HUES48 (cell line): ENCODE measurements at regions not wholly inside any gene's neighbourhood (a gene's known extent, or its start where the extent isn't known, plus 50 kb on each side); places are given as distances from the start of the nearest gene placed in this dataset.

Experiments
- H3K27ac ChIP-seq: one replicate; pipeline ENCODE4 v1.7.0; 2013; ENCODE audit warnings: low read depth, low read length, inconsistent platforms
- H3K27me3 ChIP-seq: 2 replicates; pipeline ENCODE4 v1.6.1; 2013; ENCODE audit warnings: mild to moderate bottlenecking, low read length; ENCODE audit not compliant: control insufficient read depth, insufficient read depth
- H3K36me3 ChIP-seq: 2 replicates; pipeline ENCODE4 v1.6.1; 2013; ENCODE audit warnings: low read length; ENCODE audit not compliant: control insufficient read depth, insufficient read depth
- H3K4me1 ChIP-seq: 2 replicates; pipeline ENCODE4 v1.6.1; 2013; ENCODE audit warnings: mild to moderate bottlenecking, low read length; ENCODE audit not compliant: control insufficient read depth, insufficient read depth
- H3K4me3 ChIP-seq: 2 replicates; pipeline ENCODE4 v1.5.1; 2013; ENCODE audit warnings: mild to moderate bottlenecking, low read depth, low read length
- H3K9ac ChIP-seq: 2 replicates; pipeline ENCODE4 v1.6.1; 2013; ENCODE audit warnings: mild to moderate bottlenecking, low read depth, low read length, moderate library complexity
- H3K9me3 ChIP-seq: 2 replicates; pipeline ENCODE4 v1.6.1; 2013; ENCODE audit warnings: low read length; ENCODE audit not compliant: control insufficient read depth, insufficient read depth

DNA sequence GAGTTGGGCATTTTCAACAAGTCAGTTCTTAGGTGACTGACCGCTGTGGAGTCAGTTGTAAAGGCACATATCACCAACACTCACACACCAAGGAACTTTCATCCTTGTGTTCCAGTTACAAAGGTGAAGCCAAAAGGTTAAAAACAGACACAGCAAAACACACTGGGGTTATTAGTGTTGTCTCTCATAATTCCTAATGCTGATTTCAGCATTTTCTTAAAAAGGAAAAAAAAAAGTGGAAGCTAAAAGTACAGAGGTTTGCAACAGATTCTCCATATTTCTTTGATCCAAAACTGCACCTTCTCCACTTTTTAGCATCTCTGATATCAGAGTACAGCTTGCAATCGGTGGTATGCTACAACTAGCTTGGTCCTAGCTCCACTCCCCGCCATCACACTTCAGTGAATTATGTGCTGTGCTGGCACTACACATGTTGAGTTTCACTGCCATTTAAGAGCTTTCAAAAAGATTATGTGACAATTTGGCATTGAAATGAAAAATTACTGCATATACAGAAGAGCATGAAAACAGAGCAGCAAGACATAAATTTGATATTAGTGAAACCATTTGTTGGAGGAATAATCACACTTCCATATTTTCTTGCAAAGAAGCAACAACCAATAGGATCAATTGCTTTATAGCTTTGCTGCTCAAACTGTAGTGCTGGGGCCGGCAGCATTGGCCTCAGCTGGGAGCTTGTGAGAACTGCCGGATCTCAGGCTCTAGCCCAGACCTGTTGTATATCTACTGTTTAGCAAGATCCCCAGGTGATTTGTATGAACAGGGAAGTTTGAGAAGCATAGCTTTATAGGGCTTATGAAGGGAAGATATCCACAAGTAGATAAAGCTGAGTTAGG is 62.3 kb upstream of the DAPL1 start:
- H3K4me3 ChIP-seq: no peak overlapping the region
- no peaks in the 10 kb centered on the region for H3K4me1 ChIP-seq
- no peak overlapping the region for H3K9ac ChIP-seq

DNA sequence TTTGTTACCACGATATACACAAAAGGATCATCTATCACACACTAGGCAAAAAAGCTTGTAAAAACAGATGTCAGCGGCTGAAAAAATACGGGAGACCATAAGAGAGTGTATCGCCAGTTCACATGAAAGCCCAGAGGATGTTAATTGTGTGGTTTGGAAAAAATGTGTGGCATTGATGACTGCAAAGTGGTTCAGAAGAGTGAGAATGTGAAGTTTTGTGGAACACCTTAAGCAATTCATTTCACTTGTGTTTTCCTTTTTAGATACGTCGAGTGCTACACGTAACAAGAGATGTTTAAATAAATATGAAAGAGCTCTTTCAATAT is 61.7 kb upstream of the DAPL1 start:
- Histone ChIP-seq H3K4me1 (no peaks in the 10 kb centered on the region), H3K36me3 (no peaks in the 10 kb centered on the region), H3K27ac (no peak overlapping the region), H3K9me3 (no peaks in the 10 kb centered on the region), H3K4me3 (no peak overlapping the region), H3K27me3 (no peaks in the 10 kb centered on the region), H3K9ac (no peak overlapping the region)

More for the DNA sequence above, 62.3 kb upstream of the DAPL1 start:
- H3K27ac ChIP-seq: no peak overlapping the region
- H3K9me3 ChIP-seq: no peaks in the 10 kb centered on the region
- H3K27me3 ChIP-seq: no peaks in the 10 kb centered on the region
- no peaks in the 10 kb centered on the region for H3K36me3 ChIP-seq

DNA sequence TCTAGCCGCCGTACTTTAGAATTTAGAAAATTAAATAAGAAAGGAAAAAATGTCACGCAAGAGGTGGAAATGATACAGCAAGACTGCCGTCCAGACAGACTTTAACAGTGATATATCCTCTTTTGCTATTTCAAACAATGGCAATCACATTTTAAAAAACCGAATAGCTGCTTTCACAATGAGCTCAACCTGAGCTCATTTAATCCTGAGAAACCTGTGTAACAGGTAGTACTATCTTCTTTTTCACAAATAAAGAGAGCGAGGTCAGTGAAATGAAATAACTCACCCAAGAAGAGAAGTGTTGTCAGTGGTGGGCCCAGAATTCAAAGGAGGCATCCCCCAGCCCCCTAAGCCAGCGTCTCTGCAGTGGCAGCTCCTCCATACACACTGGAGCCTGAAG is 60.7 kb upstream of the DAPL1 start:
- no peak overlapping the region for H3K4me3 ChIP-seq
- no peaks in the 10 kb centered on the region for H3K36me3 ChIP-seq
- no peak overlapping the region for H3K27ac ChIP-seq
- H3K9ac ChIP-seq: no peak overlapping the region
- H3K4me1 ChIP-seq: no peaks in the 10 kb centered on the region
- no peaks in the 10 kb centered on the region for H3K9me3 ChIP-seq
- no peaks in the 10 kb centered on the region for H3K27me3 ChIP-seq

DNA sequence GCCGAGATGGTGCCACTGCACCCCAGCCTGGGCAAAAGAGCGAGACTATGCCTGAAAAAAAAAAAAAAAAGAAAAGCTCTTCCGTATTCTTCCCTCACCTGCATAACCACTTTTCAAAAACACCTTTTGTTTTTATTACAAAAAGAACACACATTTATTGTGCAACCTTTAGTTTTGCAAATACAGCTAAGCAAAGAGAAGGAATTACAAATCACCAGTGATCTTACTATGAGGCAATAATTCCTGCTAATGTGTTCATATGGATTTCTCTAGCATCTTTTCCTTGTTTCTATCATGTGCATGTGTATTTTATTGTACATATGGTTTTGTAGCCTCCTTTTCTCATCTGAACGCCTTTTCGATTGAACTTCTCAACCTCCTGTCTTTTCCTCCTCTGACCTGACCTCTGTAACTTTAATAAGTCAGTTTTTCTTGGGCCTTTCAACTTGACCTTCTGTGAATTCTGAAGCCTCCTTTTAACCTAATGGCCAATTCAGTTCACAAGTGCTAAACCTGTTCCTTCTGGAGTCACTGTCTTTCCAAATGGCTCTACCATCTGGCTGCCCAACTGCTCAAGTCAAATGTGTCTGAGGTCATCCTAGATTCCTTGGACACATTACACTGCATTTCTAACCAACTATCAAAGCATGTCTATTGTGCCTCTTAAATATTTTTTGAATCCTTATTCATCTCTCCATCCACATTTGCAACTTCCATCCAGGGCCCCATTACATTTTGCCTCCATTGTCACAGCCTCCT is 59.1 kb upstream of the DAPL1 start:
- Histone ChIP-seq H3K27me3 (no peaks in the 10 kb centered on the region), H3K27ac (no peak overlapping the region), H3K4me1 (no peaks in the 10 kb centered on the region), H3K36me3 (no peaks in the 10 kb centered on the region), H3K9me3 (no peaks in the 10 kb centered on the region), H3K9ac (no peak overlapping the region), H3K4me3 (no peak overlapping the region)

DNA sequence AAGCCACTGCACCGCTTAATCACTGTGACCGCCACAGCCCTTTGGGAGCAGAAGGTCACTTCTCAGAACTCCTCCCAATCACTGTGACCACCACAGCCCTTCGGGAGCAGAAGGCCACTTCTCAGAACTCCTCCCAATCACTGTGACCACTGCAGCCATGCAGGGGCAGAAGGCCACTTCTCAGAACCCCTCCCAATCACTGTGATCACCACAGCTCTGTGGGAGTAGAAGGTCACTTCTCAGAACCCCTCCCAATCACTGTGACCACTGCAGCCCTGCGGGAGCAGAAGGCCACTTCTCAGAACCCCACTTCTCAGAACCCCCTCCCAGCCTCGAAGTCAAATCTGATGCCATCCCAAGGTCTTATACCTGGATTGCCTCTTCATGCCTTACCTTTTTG is 56.8 kb upstream of the DAPL1 start:
- Histone ChIP-seq H3K27ac (no peak overlapping the region), H3K27me3 (no peaks in the 10 kb centered on the region), H3K9ac (no peak overlapping the region), H3K4me1 (no peaks in the 10 kb centered on the region), H3K9me3 (no peaks in the 10 kb centered on the region), H3K36me3 (no peaks in the 10 kb centered on the region), H3K4me3 (no peak overlapping the region)

DNA sequence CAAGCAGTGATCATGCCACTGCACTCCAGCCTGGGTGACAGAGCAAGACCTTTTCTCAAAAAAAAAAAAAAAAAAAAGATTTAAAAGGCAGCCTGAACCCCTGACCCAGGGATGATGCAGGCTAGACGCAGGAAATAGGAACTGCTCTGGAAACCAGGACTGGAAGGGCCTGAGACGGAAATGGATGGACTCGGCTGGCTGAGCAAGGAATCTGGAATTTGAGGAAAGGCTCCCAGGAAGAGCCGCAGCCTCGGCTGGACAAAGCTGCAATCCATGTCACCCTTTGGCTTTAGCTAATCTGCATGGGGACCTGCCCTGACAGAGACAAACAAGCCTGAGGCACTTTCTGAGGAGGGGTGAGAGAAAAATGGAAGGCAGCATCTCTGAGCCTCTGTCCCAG is 55.0 kb upstream of the DAPL1 start:
- no peaks in the 10 kb centered on the region for H3K36me3 ChIP-seq
- no peak overlapping the region for H3K27ac ChIP-seq
- peaks cover 8% of the 10 kb centered on the region for H3K4me1 ChIP-seq
- no peaks in the 10 kb centered on the region for H3K27me3 ChIP-seq
- no peak overlapping the region for H3K9ac ChIP-seq
- no peak overlapping the region for H3K4me3 ChIP-seq
- H3K9me3 ChIP-seq: no peaks in the 10 kb centered on the region

DNA sequence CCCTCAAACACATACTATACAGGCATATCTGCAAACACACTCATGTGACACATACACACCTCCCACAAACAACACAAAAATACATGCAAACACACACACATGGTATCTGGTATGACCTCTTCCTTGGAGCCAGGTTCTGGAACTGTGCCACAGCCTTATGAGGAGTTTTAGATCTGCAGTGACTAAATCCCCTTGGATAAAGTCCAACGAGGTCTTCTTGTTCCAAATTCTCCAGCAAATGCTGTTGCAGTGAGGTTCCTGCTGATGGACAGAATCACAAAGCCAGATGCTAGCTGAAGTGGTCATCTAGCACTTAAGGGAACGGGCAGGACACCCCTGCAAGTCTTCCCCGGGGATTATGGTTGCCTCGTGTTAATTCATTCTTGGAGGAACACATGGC is 54.5 kb upstream of the DAPL1 start:
- H3K27ac ChIP-seq: no peak overlapping the region
- peaks cover 8% of the 10 kb centered on the region for H3K4me1 ChIP-seq
- H3K9ac ChIP-seq: no peak overlapping the region
- no peaks in the 10 kb centered on the region for H3K9me3 ChIP-seq
- no peaks in the 10 kb centered on the region for H3K27me3 ChIP-seq
- no peaks in the 10 kb centered on the region for H3K36me3 ChIP-seq
- no peak overlapping the region for H3K4me3 ChIP-seq

DNA sequence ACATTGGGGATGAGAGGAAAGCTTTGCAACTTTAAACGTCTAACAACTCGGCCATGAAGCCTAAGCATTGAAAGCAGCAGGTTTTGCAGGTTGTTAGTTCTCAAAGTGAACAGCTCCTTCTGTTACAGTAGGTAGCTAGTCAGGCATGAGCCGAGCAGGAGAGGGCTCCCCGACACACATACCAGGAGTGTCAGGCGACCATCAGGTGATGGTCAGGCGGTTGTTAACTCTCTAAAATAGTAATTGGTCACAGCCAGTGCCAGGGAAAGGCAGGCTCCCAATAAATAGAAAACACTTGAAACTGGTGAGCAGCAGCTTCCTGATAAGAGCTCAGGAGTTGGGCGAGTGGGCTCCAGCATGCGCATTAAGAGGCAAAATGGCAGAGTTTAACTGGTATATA is 53.5 kb upstream of the DAPL1 start:
- no peak overlapping the region for H3K9ac ChIP-seq
- no peaks in the 10 kb centered on the region for H3K9me3 ChIP-seq

DNA sequence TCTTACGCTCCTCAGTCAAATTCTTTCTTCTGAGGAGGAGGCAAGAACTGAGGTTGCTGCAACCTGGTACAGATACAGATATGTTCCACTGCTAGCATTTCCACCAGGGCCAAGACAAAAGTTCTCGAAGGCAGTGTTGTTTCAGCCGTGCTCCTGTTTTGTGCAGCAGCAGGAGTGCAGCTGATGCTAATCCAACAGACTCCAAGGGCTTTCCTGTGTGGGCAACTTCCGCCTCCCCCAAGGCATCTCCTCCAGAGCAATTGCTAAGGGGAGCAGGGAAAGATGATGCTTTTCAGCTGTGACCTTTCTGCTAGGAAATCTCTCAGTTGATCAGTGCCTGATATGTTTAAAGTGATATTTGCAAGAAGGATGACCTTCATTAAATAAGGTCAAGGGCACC is 52.6 kb upstream of the DAPL1 start:
- H3K9ac ChIP-seq: no peak overlapping the region
- H3K27ac ChIP-seq: no peak overlapping the region
- H3K4me3 ChIP-seq: no peak overlapping the region
- H3K4me1 ChIP-seq: peaks cover 13% of the 10 kb centered on the region
- no peaks in the 10 kb centered on the region for H3K27me3 ChIP-seq
- no peaks in the 10 kb centered on the region for H3K36me3 ChIP-seq
- no peaks in the 10 kb centered on the region for H3K9me3 ChIP-seq

More for the DNA sequence above, 53.5 kb upstream of the DAPL1 start:
- no peak overlapping the region for H3K27ac ChIP-seq
- no peak overlapping the region for H3K4me3 ChIP-seq
- peaks cover 13% of the 10 kb centered on the region for H3K4me1 ChIP-seq
- no peaks in the 10 kb centered on the region for H3K27me3 ChIP-seq
- H3K36me3 ChIP-seq: no peaks in the 10 kb centered on the region

DNA sequence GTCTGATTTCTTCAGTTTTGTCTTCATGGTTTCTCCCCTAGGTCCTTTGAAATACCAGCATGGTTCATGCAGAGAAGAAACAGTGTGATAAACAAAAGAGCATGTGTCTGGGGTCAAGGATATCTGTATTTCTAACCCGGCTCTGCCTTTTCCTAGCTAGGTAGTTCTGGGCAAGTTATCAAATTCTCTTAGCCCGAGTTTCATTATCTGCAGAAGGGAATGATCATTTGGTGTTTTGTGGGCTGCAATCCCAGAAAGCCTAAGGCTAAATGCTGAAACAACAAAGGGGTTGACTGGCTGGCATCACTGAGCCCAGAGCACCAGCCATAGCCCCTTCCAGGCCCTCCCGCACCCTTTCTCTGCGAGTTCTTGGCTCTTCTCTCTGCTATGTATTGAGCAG is 51.7 kb upstream of the DAPL1 start:
- Histone ChIP-seq H3K36me3 (no peaks in the 10 kb centered on the region), H3K4me1 (peaks cover 13% of the 10 kb centered on the region), H3K27ac (no peak overlapping the region), H3K9ac (no peak overlapping the region), H3K9me3 (no peaks in the 10 kb centered on the region), H3K27me3 (no peaks in the 10 kb centered on the region), H3K4me3 (no peak overlapping the region)

DNA sequence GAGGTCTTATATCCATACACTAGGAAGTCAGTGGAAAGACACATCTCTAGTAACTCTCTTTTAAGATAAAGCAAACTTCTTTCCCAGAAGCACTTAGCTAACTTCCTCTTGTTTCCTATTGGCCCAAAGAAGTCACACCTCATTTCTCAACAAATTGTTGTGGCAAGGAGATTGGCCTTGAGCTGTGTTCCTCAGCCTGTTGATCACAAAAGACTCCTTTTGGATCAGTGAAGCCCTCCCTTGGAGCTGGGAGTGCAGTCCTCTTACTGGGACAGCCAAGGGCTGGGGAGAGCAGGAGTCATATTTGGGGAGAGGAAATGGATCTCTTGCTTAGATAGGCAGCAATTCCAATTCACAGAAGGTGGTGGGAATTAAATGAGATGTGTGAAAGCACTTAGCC is 51.2 kb upstream of the DAPL1 start:
- no peaks in the 10 kb centered on the region for H3K36me3 ChIP-seq
- no peak overlapping the region for H3K4me3 ChIP-seq
- no peak overlapping the region for H3K27ac ChIP-seq
- H3K9ac ChIP-seq: no peak overlapping the region
- no peaks in the 10 kb centered on the region for H3K27me3 ChIP-seq
- peaks cover 13% of the 10 kb centered on the region for H3K4me1 ChIP-seq
- H3K9me3 ChIP-seq: no peaks in the 10 kb centered on the region
